GM12892 (cell line): ENCODE measurements at regions not wholly inside any gene's neighbourhood (a gene's known extent, or its start where the extent isn't known, plus 50 kb on each side); places are given as distances from the start of the nearest gene placed in this dataset.
A peak's percentile ranks its signal among the peaks of the same experiment; 100 is the strongest.

Source experiments
- DNase-seq: peaks from one replicate; pipeline ENCODE4 v3.0.0; 2011; ENCODE audit not compliant: insufficient read length
- FAIRE-seq: peaks from 2 replicates; lab custom pipeline; 2011; peaks lifted over from hg19 to GRCh38; lab: Jason Lieb, UNC
- POLR2A ChIP-seq: IDR thresholded peaks from 2 replicates; pipeline ENCODE4 v1.6.1; 2011; ENCODE audit warnings: low read depth, low read length, control low read depth
- POLR2AphosphoS5 ChIP-seq: IDR thresholded peaks from 2 replicates; pipeline ENCODE4 v1.6.1; 2011; ENCODE audit warnings: low read depth, low read length, control low read depth
- TAF1 ChIP-seq: IDR thresholded peaks from 2 replicates; pipeline ENCODE4 v1.6.1; 2011; ENCODE audit warnings: low read depth, mild to moderate bottlenecking, control low read depth, low read length, borderline replicate concordance

DNA sequence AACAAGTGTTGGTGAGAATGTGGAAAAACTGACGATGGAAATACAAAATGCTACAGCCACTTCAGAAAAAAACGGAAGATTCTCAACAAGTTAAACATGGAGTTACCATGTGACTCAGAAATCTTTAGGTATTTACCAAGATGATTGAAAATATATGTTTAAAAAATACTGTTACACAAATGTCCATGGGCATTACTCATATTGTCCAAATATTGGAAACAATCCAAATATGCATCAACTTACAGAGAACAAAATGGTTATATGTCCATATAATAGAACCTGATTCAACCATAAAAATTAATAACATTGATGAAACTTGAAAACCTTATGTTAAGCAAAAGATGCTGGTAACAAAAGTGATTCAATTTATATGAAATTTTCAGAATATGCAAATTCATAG, 1057.7 kb upstream of the TMEM132C start:
- TF ChIP-seq TAF1 (no peak), POLR2AphosphoS5 (no peak), POLR2A (no peak)
- no peak for FAIRE-seq
- no peak for DNase-seq

- TF ChIP-seq POLR2AphosphoS5 (no peak), POLR2A (no peak), TAF1 (no peak)
- no peak for FAIRE-seq
- no peak for DNase-seq
Measured at GRCh38 chr12:127214186-127214585, 1052.8 kb upstream of the TMEM132C start.

GRCh38 chr12:127223011-127223410, 1044.0 kb upstream of the TMEM132C start:
- DNase-seq (no peak), FAIRE-seq (no peak)
- no peak for TF ChIP-seq TAF1
- no peak for TF ChIP-seq POLR2AphosphoS5
- TF ChIP-seq POLR2A: no peak

- FAIRE-seq (no peak), DNase-seq (no peak)
- no peak for TF ChIP-seq POLR2AphosphoS5
- no peak for TF ChIP-seq POLR2A
- no peak for TF ChIP-seq TAF1
Measured at GRCh38 chr12:127223731-127224130, 1043.2 kb upstream of the TMEM132C start.

DNA sequence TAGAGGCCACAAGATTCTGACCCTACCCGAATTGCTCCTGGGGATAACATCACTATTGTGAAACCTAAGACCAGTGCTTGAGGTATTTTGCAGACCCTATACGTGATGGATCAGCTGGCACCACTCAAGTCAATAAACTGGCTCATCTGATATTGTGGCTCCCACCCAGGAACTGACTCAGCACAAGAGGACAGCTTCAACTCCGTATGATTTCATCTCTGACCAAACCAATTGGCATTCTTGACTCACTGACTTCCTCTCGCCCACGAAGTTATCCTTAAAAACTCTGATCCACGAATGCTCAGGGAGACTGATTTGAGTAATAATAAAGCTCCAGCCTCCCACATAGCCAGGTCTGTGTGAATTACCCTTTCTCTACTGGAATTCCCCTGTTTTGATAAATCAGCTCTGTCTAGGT, 1036.1 kb upstream of the TMEM132C start:
- FAIRE-seq (no peak), DNase-seq (no peak)
- TF ChIP-seq TAF1: no peak
- TF ChIP-seq POLR2AphosphoS5: no peak
- no peak for TF ChIP-seq POLR2A

DNA sequence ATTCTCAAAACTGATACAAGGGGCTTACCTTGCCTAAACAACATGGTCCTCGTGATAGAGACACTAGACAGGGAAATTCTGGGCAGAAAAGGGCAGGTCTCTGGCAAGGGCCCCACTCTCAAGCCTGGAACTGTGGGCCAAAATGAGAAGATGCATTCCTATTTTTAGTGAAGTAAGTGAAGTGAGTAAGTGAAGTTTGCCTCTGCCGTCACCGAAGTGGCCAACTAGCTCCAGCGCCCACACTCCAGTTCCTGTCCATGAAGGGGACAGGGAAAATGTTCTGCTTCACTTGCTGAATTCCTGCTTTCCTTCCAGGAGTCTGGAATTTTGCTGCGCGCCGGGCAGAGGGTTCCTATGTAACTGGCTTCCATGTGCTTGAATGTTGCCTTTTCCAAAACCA, 1035.6 kb upstream of the TMEM132C start:
- no peak for TF ChIP-seq POLR2AphosphoS5
- TF ChIP-seq TAF1: no peak
- no peak for TF ChIP-seq POLR2A
- DNase-seq: no peak
- no peak for FAIRE-seq

- TF ChIP-seq POLR2A (no peak), TAF1 (no peak), POLR2AphosphoS5 (no peak)
- FAIRE-seq: no peak
- DNase-seq: no peak
Measured at GRCh38 chr12:127233016-127233415, 1034.0 kb upstream of the TMEM132C start.

- TF ChIP-seq TAF1 (no peak), POLR2AphosphoS5 (no peak), POLR2A (no peak)
- FAIRE-seq (no peak), DNase-seq (no peak)
Measured at GRCh38 chr12:127235761-127236160, 1031.2 kb upstream of the TMEM132C start.

GRCh38 chr12:127236491-127236890, 1030.5 kb upstream of the TMEM132C start:
- DNase-seq (no peak), FAIRE-seq (peak; percentile 56)
- no peak for TF ChIP-seq POLR2A
- TF ChIP-seq TAF1: no peak

DNA sequence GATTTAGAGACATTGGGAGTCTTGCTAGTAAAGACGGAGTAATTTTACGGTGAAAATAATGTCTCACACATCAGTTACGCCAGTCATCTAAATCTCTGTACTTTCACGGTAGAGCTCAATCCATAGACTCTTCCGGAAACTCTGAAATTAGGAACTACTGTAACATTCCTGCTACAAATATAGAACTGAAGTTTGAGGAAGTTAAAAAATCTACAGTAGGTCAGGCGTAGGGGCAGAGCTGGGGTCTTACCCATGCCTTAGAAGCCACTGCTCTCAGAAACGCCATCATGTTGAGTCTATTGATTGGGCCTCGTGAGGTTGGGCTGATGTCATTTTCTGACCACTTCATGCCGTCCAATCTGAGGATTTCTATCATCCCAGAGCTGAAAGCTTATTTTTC, 1029.8 kb upstream of the TMEM132C start:
- FAIRE-seq: no peak
- TF ChIP-seq POLR2A (no peak), POLR2AphosphoS5 (no peak), TAF1 (no peak)

GRCh38 chr12:127238107-127238506, 1028.9 kb upstream of the TMEM132C start:
- DNase-seq (no peak), FAIRE-seq (no peak)
- TF ChIP-seq TAF1 (no peak), POLR2A (no peak), POLR2AphosphoS5 (no peak)

More for the DNA sequence above, 1029.8 kb upstream of the TMEM132C start:
- DNase-seq: no peak

DNA sequence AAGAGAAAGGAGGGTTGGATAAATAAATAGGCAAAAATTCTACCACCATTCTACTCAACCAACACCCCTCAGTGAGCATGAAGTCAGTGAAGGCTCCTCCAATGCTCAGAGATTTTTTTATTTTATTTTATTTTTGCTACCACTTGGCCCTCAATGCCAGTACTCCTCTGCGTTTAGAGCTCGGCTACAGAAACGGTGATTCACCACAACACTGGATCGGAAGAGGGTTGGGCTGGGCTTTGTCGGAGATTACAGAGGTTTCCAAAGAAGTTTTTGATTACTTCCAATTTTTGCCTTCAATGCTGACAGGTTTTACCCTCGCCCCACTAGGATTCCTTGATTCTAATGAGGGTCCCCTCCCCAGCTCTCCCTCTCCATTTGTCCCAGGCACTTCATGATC, 1027.2 kb upstream of the TMEM132C start:
- FAIRE-seq (no peak), DNase-seq (no peak)
- TF ChIP-seq TAF1: no peak
- TF ChIP-seq POLR2A: no peak
- TF ChIP-seq POLR2AphosphoS5: no peak

- DNase-seq: no peak
- FAIRE-seq: no peak
- TF ChIP-seq POLR2A (no peak), TAF1 (no peak), POLR2AphosphoS5 (no peak)
Measured at GRCh38 chr12:127240249-127240929, 1026.6 kb upstream of the TMEM132C start.
